ENCODE measurements at regions not wholly inside any gene's neighbourhood (a gene's known extent, or its start where the extent isn't known, plus 50 kb on each side); places are given as distances from the start of the nearest gene placed in this dataset.

DNA sequence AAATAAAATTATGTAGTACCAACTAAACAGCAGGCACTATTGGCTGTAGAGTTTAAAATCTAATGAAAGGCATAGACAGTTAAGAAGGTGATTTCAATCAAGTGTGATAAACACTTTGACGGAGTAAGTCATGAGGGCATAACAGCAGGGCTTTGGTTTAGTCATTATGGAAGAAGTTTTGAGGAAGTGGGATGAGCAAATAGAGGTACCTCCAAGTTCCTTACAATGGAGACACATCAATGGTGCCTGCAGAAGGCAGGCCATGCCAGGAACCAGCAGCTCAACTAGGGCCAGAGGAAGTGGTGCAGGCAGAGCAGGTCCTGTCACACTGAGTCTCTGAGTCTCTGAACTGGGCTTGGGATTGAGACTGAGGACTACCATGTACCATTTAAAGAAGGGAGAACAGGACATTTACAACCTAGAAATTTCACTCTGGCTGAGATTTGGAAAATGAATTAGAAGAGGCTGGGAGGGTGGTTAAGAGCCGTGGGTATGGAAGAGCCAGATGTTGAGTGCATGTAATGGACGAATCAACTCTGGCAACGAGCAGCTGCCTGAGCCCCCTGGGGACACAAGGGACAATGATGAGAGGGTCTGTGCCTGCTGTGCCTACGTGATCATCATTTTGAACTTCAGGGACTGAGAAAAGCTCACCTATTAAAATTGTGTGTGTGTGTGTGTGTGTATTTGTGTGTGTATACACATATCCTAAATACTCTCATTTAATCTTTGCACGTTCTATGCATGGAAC, 208.7 kb upstream of the POM121L12 start:
- Mint-ChIP-seq H3K9me3 (peaks cover 11% of the 10 kb centered on the region), H3K27me3 (ENCODE audit: low read depth) (no peaks in the 10 kb centered on the region), H3K4me3 (no peak overlapping the region), H3K4me1 (no peaks in the 10 kb centered on the region), H3K36me3 (ENCODE audit: low read depth) (no peaks in the 10 kb centered on the region), H3K27ac (no peak overlapping the region)
- TF ChIP-seq, protein P1, sequence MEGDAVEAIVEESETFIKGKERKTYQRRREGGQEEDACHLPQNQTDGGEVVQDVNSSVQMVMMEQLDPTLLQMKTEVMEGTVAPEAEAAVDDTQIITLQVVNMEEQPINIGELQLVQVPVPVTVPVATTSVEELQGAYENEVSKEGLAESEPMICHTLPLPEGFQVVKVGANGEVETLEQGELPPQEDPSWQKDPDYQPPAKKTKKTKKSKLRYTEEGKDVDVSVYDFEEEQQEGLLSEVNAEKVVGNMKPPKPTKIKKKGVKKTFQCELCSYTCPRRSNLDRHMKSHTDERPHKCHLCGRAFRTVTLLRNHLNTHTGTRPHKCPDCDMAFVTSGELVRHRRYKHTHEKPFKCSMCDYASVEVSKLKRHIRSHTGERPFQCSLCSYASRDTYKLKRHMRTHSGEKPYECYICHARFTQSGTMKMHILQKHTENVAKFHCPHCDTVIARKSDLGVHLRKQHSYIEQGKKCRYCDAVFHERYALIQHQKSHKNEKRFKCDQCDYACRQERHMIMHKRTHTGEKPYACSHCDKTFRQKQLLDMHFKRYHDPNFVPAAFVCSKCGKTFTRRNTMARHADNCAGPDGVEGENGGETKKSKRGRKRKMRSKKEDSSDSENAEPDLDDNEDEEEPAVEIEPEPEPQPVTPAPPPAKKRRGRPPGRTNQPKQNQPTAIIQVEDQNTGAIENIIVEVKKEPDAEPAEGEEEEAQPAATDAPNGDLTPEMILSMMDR (IDR thresholded peaks at IDR 0.05; ENCODE audit: unreplicated experiment in 3 of 3) = no peak

DNA sequence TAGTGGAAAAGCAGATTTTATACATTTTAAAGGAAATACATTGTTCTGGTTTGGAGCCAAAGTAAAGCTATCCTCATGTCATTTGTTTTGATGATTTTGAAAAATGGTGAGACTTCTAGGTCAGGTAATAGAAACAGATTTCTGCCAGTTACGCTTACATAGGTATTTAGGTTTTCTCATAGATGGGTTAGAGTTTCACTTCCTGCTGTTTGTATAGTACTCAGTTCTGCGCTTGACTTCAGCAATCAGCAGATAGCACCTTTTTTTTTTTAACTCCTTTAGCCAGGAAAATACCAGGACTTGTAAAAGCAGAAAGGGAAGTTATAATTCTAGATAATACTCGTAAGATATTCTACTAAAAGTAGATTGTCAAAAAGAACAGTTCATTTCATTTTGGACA, 209.8 kb upstream of the POM121L12 start:
- H3K9me3 Mint-ChIP-seq = peaks cover 14% of the 10 kb centered on the region
- H3K4me1 Mint-ChIP-seq = no peaks in the 10 kb centered on the region

DNA sequence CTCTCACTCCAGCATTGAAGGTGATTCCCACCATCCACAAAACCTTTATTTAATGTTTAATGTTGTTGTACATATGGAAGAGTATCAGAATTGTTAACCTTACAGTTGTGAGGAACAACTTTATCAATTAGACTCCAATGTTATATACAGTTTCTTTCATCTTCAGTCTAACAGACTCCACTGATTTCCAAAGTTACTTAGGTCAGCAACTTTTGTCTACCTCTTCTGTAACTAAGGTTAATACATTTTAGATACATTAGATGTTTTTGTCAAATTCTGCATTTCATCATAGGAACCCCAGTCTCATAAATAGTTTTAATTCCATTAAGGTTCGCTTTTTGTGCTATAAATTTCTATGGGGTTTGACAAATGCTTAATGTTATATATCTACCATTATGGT, 223.9 kb upstream of the POM121L12 start:
- TF ChIP-seq, protein P1 (IDR thresholded peaks at IDR 0.05; ENCODE audit: unreplicated experiment in 3 of 3) = no peak
- Mint-ChIP-seq H3K4me3 (no peak overlapping the region), H3K4me1 (no peaks in the 10 kb centered on the region), H3K36me3 (ENCODE audit: low read depth) (no peaks in the 10 kb centered on the region), H3K27me3 (ENCODE audit: low read depth) (no peaks in the 10 kb centered on the region), H3K9me3 (peaks cover 11% of the 10 kb centered on the region), H3K27ac (no peak overlapping the region)

More for the DNA sequence above, 209.8 kb upstream of the POM121L12 start:
- no peak overlapping the region for H3K4me3 Mint-ChIP-seq
- no peak overlapping the region for H3K27ac Mint-ChIP-seq
- TF ChIP-seq, protein P1 (IDR thresholded peaks at IDR 0.05; ENCODE audit: unreplicated experiment in 3 of 3) = no peak
- H3K36me3 Mint-ChIP-seq (ENCODE audit: low read depth) = no peaks in the 10 kb centered on the region
- H3K27me3 Mint-ChIP-seq (ENCODE audit: low read depth) = no peaks in the 10 kb centered on the region

DNA sequence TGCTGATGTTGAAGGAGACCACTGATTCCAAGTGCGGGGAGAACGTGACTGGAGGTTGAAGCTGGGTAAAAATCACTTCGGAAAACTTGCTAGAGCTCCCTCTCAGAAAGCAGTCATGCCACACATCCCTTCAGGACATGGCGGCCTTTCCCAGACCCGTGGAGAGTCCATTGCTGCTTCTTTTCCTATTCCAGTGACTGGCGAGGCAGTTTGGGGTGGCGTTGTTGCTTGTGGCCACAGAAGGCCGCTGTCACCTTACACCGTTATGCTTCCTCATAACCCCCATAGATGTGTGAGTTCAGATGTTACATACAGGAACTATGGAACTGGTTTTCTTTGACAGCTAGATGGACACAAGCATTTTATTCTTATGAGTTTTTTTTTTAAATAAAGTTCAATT, 235.6 kb upstream of the POM121L12 start:
- no peaks in the 10 kb centered on the region for H3K4me1 Mint-ChIP-seq
- TF ChIP-seq, protein P1 (IDR thresholded peaks at IDR 0.05; ENCODE audit: unreplicated experiment in 3 of 3) = no peak

DNA sequence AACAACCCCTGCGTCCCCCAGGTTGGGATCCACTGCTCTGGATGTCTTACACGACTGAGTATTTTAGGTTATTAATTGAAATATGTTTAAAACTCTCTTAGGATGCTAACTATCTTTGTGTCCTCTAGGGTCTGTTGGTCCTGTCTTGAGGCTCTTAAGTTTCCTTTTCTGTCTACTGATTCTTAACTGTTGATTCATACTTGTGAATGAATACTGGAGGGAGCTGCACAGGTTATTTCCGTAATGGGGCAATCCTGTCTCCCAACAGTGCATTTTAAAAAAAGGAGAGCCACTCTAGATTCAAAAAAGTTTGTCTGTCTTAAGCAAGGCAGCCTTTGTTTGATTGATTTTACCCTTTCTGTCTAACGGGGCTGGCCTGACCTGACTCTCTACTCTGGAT, 237.6 kb upstream of the POM121L12 start:
- no peak overlapping the region for H3K4me3 Mint-ChIP-seq
- no peaks in the 10 kb centered on the region for H3K27me3 Mint-ChIP-seq (ENCODE audit: low read depth)
- no peaks in the 10 kb centered on the region for H3K4me1 Mint-ChIP-seq
- TF ChIP-seq, protein P1 (IDR thresholded peaks at IDR 0.05; ENCODE audit: unreplicated experiment in 3 of 3) = no peak
- no peak overlapping the region for H3K27ac Mint-ChIP-seq
- H3K36me3 Mint-ChIP-seq (ENCODE audit: low read depth) = no peaks in the 10 kb centered on the region
- H3K9me3 Mint-ChIP-seq = peaks cover 7% of the 10 kb centered on the region

More for the DNA sequence above, 235.6 kb upstream of the POM121L12 start:
- Mint-ChIP-seq H3K27me3 (ENCODE audit: low read depth) (no peaks in the 10 kb centered on the region), H3K9me3 (peaks cover 7% of the 10 kb centered on the region), H3K4me3 (no peak overlapping the region), H3K27ac (no peak overlapping the region), H3K36me3 (ENCODE audit: low read depth) (no peaks in the 10 kb centered on the region)

DNA sequence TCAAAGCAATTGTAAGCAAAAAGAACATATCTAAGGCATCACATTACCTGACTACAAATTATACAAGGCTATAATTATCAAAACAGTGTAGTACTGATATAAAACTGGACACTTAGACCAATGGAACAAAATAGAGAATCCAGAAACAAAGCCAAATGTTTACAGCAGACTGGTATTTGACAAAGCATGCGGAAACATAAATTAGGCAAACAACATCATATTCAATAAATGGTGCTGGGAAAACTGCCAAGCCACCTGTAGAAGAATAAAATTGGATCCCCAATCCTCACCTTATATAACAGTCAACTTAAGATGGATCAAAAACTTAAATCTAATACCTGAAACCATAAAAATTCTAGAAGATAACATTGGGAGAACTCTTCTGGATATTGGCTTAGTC, 240.8 kb upstream of the POM121L12 start:
- Mint-ChIP-seq H3K27ac (no peak overlapping the region), H3K36me3 (ENCODE audit: low read depth) (no peaks in the 10 kb centered on the region), H3K9me3 (peaks cover 4% of the 10 kb centered on the region), H3K4me1 (no peaks in the 10 kb centered on the region), H3K4me3 (no peak overlapping the region), H3K27me3 (ENCODE audit: low read depth) (no peaks in the 10 kb centered on the region)
- TF ChIP-seq, protein P1 (IDR thresholded peaks at IDR 0.05; ENCODE audit: unreplicated experiment in 3 of 3) = no peak
